Nephron progenitor cell (in vitro differentiated cells): ENCODE measurements at regions not wholly inside any gene's neighbourhood (a gene's known extent, or its start where the extent isn't known, plus 50 kb on each side); places are given as distances from the start of the nearest gene placed in this dataset.

Experiments used
- DNase-seq: peaks from one replicate; pipeline ENCODE4 v3.0.0; 2021
- H3K27ac Mint-ChIP-seq: 2 replicates; pipeline ENCODE4 v1.8.0; 2021; ENCODE audit warnings: mild to moderate bottlenecking, moderate library complexity, mixed read lengths
- H3K27me3 Mint-ChIP-seq: 2 replicates; pipeline ENCODE4 v1.8.0; 2021; ENCODE audit warnings: mild to moderate bottlenecking, low read depth, mixed read lengths; ENCODE audit not compliant: poor library complexity
- H3K36me3 Mint-ChIP-seq: 2 replicates; pipeline ENCODE4 v1.8.0; 2021; ENCODE audit warnings: low read depth, mixed read lengths
- H3K4me1 Mint-ChIP-seq: 2 replicates; pipeline ENCODE4 v1.8.0; 2021; ENCODE audit warnings: mixed read lengths
- H3K4me3 Mint-ChIP-seq: 2 replicates; pipeline ENCODE4 v1.8.0; 2021; ENCODE audit warnings: mild to moderate bottlenecking, moderate library complexity, mixed read lengths
- H3K9me3 Mint-ChIP-seq: 2 replicates; pipeline ENCODE4 v1.8.0; 2021; ENCODE audit warnings: mild to moderate bottlenecking, moderate library complexity, mixed read lengths
- CTCF ChIP-seq: fragments of 200-600 bp; sonication (generic); IDR thresholded peaks from 2 replicates; pipeline ENCODE4 v1.5.0; 2021; ENCODE audit warnings: antibody characterized with exemption

- no peak overlapping the region for H3K4me3 Mint-ChIP-seq
- H3K27ac Mint-ChIP-seq = no peak overlapping the region
- H3K4me1 Mint-ChIP-seq = peaks cover 48% of the 10 kb centered on the region
- peaks cover 8% of the 10 kb centered on the region for H3K27me3 Mint-ChIP-seq
- no peak for DNase-seq
- no peaks in the 10 kb centered on the region for H3K36me3 Mint-ChIP-seq
- H3K9me3 Mint-ChIP-seq = peaks cover 19% of the 10 kb centered on the region
- no peak for TF ChIP-seq CTCF
These were observed 406.3 kb downstream of the HAPSTR1 start for GRCh38 chr16:9497750-9498149.

- Mint-ChIP-seq H3K27me3 (peaks cover 8% of the 10 kb centered on the region), H3K4me3 (peak overlapping the region; percentile 2), H3K36me3 (no peaks in the 10 kb centered on the region), H3K9me3 (peaks cover 14% of the 10 kb centered on the region), H3K27ac (peak overlapping the region; percentile 27), H3K4me1 (peaks cover 66% of the 10 kb centered on the region)
- no peak for TF ChIP-seq CTCF
- peak; percentile 31 for DNase-seq
These were observed 408.6 kb downstream of the HAPSTR1 start for GRCh38 chr16:9499941-9500593.

- Mint-ChIP-seq H3K27ac (no peak overlapping the region), H3K4me3 (peak overlapping the region; percentile 3), H3K36me3 (no peaks in the 10 kb centered on the region), H3K4me1 (peaks cover 69% of the 10 kb centered on the region), H3K9me3 (peaks cover 16% of the 10 kb centered on the region), H3K27me3 (peaks cover 6% of the 10 kb centered on the region)
- TF ChIP-seq CTCF = no peak
- DNase-seq = no peak
These were observed 409.4 kb downstream of the HAPSTR1 start for GRCh38 chr16:9500872-9501271.

- Mint-ChIP-seq H3K4me3 (peak overlapping the region; percentile 11), H3K36me3 (no peaks in the 10 kb centered on the region), H3K9me3 (peaks cover 18% of the 10 kb centered on the region), H3K27me3 (peaks cover 2% of the 10 kb centered on the region), H3K27ac (peak overlapping the region; percentile 34), H3K4me1 (peaks cover 64% of the 10 kb centered on the region)
- no peak for TF ChIP-seq CTCF
- no peak for DNase-seq
These were observed 412.0 kb downstream of the HAPSTR1 start for GRCh38 chr16:9503251-9503984.

- H3K4me3 Mint-ChIP-seq = no peak overlapping the region
- no peak overlapping the region for H3K27ac Mint-ChIP-seq
- DNase-seq = no peak
- TF ChIP-seq CTCF = no peak
- H3K27me3 Mint-ChIP-seq = peaks cover 7% of the 10 kb centered on the region
- peaks cover 39% of the 10 kb centered on the region for H3K4me1 Mint-ChIP-seq
- H3K36me3 Mint-ChIP-seq = no peaks in the 10 kb centered on the region
- peaks cover 16% of the 10 kb centered on the region for H3K9me3 Mint-ChIP-seq
These were observed 417.0 kb downstream of the HAPSTR1 start for GRCh38 chr16:9508328-9508936.
